Gastroesophageal sphincter (tissue), 3 donors: ENCODE measurements at regions not wholly inside any gene's neighbourhood (a gene's known extent, or its start where the extent isn't known, plus 50 kb on each side); places are given as distances from the start of the nearest gene placed in this dataset.

Experiments
- CTCF ChIP-seq, 4 experiments: fragments of 200-600 bp in 2 of 4; fragments of 450-650 bp in 2 of 4; sonication (generic) in 1 of 4; IDR thresholded peaks; one replicate each; pipeline ENCODE4 v1.5.1; 2017 to 2019; ENCODE audit warnings: antibody characterized with exemption in 4 of 4, mild to moderate bottlenecking in 2 of 4, moderate library complexity in 2 of 4
- POLR2A ChIP-seq, 2 donors: fragments of 450-650 bp; IDR thresholded peaks; one replicate each; pipeline ENCODE4 v1.6.1; 2017; ENCODE audit warnings: antibody characterized with exemption in 2 of 2, mild to moderate bottlenecking in 2 of 2, moderate library complexity in 1 of 2

DNA sequence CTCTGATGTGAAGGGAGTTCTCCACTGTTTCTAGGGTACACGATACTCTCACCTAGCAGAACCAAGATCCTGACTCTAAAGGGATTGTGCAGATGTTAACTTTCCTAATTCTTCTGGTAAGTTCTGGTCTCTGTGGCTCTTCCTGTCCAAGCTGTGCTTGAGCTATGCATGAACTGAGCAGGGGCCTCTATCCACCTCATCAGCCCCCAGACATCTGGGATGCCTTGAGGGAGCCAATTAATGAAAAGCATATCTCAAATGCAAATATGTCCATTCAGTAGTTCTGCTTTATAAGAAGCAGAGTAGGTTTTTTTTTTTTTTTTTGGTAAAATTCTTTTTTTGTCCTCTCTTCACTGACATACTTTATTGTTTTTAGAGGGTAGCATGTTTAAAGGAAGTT, 89.6 kb downstream of the POLR2M start:
- TF ChIP-seq CTCF (IDR thresholded peaks at IDR 0.05) (no peak), POLR2A (IDR thresholded peaks at IDR 0.05) (no peak)
